ENCODE measurements at regions not wholly inside any gene's neighbourhood (a gene's known extent, or its start where the extent isn't known, plus 50 kb on each side); places are given as distances from the start of the nearest gene placed in this dataset.

DNA sequence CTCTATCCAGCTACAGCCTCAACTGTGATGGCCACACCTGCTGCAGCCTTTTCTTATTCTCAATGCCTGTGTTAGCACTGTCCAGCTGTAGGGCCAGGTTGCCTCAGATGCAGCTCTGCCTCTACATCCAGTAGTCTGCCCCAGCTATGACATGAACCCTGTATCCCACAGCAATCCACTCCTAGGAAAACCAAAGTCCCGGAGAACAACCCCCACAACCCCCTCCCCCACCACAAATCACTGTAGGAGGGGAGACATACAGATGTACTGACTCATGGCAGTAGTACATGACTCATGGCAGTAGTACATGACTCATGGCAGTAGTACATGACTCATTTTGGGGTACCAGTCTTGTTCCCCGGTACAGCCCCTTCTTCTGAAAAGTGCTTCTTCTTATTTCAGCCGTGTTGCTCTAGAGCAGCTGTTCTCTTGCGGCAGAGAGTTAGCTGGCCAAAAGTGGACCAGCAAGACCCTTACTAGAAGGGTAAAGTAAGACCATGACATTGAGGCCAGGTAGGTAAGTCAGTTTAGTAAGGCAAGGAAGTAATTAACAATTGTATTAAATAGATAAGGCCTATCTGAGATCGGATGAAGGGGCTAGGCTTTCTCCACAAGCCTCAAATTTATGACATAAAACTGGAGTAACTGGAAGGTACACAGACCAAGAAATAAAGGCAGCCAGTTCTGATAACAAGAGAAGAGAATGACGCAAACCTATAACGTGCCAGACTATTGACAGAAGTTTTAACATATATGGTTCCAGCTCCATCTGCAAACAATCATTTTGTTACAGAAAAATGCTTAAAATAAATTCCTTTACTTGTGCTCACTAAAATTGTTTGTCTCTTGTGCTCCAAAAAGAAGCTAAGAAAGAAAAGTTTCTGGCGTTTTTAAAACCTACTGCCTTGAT is 221.4 kb downstream of the TACR3 start (continued):
- TF ChIP-seq TAF1 (IDR thresholded peaks at IDR 0.05; ENCODE audit: borderline replicate concordance, low read depth, low read length), result peak; percentile 19; the same call in 1 of the 2 replicates
- peak; percentile 98 for TF ChIP-seq MTA3 (IDR thresholded peaks at IDR 0.05; ENCODE audit: borderline replicate concordance, low read length)
- TF ChIP-seq, protein P1, sequence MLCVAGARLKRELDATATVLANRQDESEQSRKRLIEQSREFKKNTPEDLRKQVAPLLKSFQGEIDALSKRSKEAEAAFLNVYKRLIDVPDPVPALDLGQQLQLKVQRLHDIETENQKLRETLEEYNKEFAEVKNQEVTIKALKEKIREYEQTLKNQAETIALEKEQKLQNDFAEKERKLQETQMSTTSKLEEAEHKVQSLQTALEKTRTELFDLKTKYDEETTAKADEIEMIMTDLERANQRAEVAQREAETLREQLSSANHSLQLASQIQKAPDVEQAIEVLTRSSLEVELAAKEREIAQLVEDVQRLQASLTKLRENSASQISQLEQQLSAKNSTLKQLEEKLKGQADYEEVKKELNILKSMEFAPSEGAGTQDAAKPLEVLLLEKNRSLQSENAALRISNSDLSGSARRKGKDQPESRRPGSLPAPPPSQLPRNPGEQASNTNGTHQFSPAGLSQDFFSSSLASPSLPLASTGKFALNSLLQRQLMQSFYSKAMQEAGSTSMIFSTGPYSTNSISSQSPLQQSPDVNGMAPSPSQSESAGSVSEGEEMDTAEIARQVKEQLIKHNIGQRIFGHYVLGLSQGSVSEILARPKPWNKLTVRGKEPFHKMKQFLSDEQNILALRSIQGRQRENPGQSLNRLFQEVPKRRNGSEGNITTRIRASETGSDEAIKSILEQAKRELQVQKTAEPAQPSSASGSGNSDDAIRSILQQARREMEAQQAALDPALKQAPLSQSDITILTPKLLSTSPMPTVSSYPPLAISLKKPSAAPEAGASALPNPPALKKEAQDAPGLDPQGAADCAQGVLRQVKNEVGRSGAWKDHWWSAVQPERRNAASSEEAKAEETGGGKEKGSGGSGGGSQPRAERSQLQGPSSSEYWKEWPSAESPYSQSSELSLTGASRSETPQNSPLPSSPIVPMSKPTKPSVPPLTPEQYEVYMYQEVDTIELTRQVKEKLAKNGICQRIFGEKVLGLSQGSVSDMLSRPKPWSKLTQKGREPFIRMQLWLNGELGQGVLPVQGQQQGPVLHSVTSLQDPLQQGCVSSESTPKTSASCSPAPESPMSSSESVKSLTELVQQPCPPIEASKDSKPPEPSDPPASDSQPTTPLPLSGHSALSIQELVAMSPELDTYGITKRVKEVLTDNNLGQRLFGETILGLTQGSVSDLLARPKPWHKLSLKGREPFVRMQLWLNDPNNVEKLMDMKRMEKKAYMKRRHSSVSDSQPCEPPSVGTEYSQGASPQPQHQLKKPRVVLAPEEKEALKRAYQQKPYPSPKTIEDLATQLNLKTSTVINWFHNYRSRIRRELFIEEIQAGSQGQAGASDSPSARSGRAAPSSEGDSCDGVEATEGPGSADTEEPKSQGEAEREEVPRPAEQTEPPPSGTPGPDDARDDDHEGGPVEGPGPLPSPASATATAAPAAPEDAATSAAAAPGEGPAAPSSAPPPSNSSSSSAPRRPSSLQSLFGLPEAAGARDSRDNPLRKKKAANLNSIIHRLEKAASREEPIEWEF (IDR thresholded peaks at IDR 0.05; ENCODE audit: insufficient replicate concordance, low read depth, low read length), result no peak
- TF ChIP-seq ZNF24 (IDR thresholded peaks at IDR 0.05), result no peak
- TF ChIP-seq BHLHE40 (IDR thresholded peaks at IDR 0.05; ENCODE audit: borderline replicate concordance in 1 of 2, low read depth in 2 of 2, low read length in 1 of 2), result peak in 1 of 2 experiments; percentile 20; a peak in 1 of 4 replicates
- peak; percentile 94 for TF ChIP-seq TCF12 (IDR thresholded peaks at IDR 0.05; ENCODE audit: low read depth, low read length)
- peak; percentile 74 for TF ChIP-seq TCF7 (IDR thresholded peaks at IDR 0.05; ENCODE audit: borderline replicate concordance)
- no peak for TF ChIP-seq BMI1 (IDR thresholded peaks at IDR 0.05; ENCODE audit: borderline replicate concordance)
- peak; percentile 98 for TF ChIP-seq EED (IDR thresholded peaks at IDR 0.05; ENCODE audit: low read depth)
- TF ChIP-seq, protein P2, sequence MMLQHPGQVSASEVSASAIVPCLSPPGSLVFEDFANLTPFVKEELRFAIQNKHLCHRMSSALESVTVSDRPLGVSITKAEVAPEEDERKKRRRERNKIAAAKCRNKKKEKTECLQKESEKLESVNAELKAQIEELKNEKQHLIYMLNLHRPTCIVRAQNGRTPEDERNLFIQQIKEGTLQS (IDR thresholded peaks at IDR 0.05; ENCODE audit: borderline replicate concordance, extremely low read depth, low read depth, low read length), result no peak
- no peak for TF ChIP-seq NFYA (IDR thresholded peaks at IDR 0.05; ENCODE audit: borderline replicate concordance, low read depth, low read length)
- TF ChIP-seq POU2F2 (IDR thresholded peaks at IDR 0.05; ENCODE audit: borderline replicate concordance, low read depth, low read length), result peak; percentile 78
- TF ChIP-seq RCOR1 (conservative IDR thresholded peaks at IDR 0.05; ENCODE audit: low read depth, low read length), result peak; percentile 84; the same call in 1 of the 2 replicates
- TF ChIP-seq, protein P3, sequence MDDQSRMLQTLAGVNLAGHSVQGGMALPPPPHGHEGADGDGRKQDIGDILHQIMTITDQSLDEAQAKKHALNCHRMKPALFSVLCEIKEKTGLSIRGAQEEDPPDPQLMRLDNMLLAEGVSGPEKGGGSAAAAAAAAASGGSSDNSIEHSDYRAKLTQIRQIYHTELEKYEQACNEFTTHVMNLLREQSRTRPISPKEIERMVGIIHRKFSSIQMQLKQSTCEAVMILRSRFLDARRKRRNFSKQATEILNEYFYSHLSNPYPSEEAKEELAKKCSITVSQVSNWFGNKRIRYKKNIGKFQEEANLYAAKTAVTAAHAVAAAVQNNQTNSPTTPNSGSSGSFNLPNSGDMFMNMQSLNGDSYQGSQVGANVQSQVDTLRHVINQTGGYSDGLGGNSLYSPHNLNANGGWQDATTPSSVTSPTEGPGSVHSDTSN (IDR thresholded peaks at IDR 0.05; ENCODE audit: insufficient replicate concordance, low read depth, low read length), result peak; percentile 23

Measured in GM12878 (cell line).